DMS53 treated with DMSO at 0.1 percent for 48 hours (cell line): ENCODE measurements at regions not wholly inside any gene's neighbourhood (a gene's known extent, or its start where the extent isn't known, plus 50 kb on each side); places are given as distances from the start of the nearest gene placed in this dataset.

Experiments used
- DNase-seq: peaks from one replicate; lab custom pipeline; 2025; ENCODE audit not compliant: unreplicated experiment; lab: John Stamatoyannopoulos, UW

GRCh38 chr4:136862653-136863052 lies 669.6 kb downstream of the PCDH18 start:
- DNase-seq: no peak

- DNase-seq: no peak
Measured at GRCh38 chr4:136861091-136861490, 671.2 kb downstream of the PCDH18 start.

- no peak for DNase-seq
Measured at GRCh38 chr4:136858903-136859302, 673.4 kb downstream of the PCDH18 start.

- DNase-seq: no peak
Measured at GRCh38 chr4:136855886-136856285, 676.4 kb downstream of the PCDH18 start.

- no peak for DNase-seq
Measured at GRCh38 chr4:136850446-136850845, 681.8 kb downstream of the PCDH18 start.

- no peak for DNase-seq
Measured at GRCh38 chr4:136847881-136848621, 684.2 kb downstream of the PCDH18 start.

- DNase-seq: no peak
Measured at GRCh38 chr4:136841526-136841925, 690.8 kb downstream of the PCDH18 start.

GRCh38 chr4:136838607-136839006 lies 693.7 kb downstream of the PCDH18 start:
- no peak for DNase-seq

GRCh38 chr4:136831553-136831952 lies 700.7 kb downstream of the PCDH18 start:
- no peak for DNase-seq

GRCh38 chr4:136829280-136829679 lies 703.0 kb downstream of the PCDH18 start:
- DNase-seq: no peak

GRCh38 chr4:136823020-136823419 lies 709.3 kb downstream of the PCDH18 start:
- DNase-seq: no peak

- DNase-seq: no peak
Measured at GRCh38 chr4:136818811-136819330, 713.4 kb downstream of the PCDH18 start.

- no peak for DNase-seq
Measured at GRCh38 chr4:136812100-136812880, 720.0 kb downstream of the PCDH18 start.

GRCh38 chr4:136811496-136812077 lies 720.7 kb downstream of the PCDH18 start:
- no peak for DNase-seq

- DNase-seq: no peak
Measured at GRCh38 chr4:136810626-136811025, 721.7 kb downstream of the PCDH18 start.

GRCh38 chr4:136806844-136807243 lies 725.5 kb downstream of the PCDH18 start:
- DNase-seq: no peak

- DNase-seq: no peak
Measured at GRCh38 chr4:136805617-136806016, 726.7 kb downstream of the PCDH18 start.

GRCh38 chr4:136803433-136803832 lies 728.9 kb downstream of the PCDH18 start:
- DNase-seq: no peak

- DNase-seq: no peak
Measured at GRCh38 chr4:136800248-136800647, 732.0 kb downstream of the PCDH18 start.

GRCh38 chr4:136796953-136797352 lies 735.3 kb downstream of the PCDH18 start:
- DNase-seq: no peak

- no peak for DNase-seq
Measured at GRCh38 chr4:136793848-136794247, 738.4 kb downstream of the PCDH18 start.

GRCh38 chr4:136784326-136784725 lies 748.0 kb downstream of the PCDH18 start:
- no peak for DNase-seq
